Activated B cell treated with CpG ODN at 0.5 μM for 24 hours (primary cell): ENCODE measurements at regions not wholly inside any gene's neighbourhood (a gene's known extent, or its start where the extent isn't known, plus 50 kb on each side); places are given as distances from the start of the nearest gene placed in this dataset.

Source experiments
- ATAC-seq: fragments of 200-7000 bp; cut with Tn5 transposase; one replicate; pipeline ENCODE4 v1.10.0; 2021; ENCODE audit warnings: low read depth, mild to moderate bottlenecking, moderate library complexity
- CTCF ChIA-PET: fragments of 350-600 bp; sonication (Branson Sonifier 250); formaldehyde crosslinking; loops from one replicate; lab custom pipeline; 2021; ENCODE audit warnings: antibody characterized with exemption; lab: Charles Lee
- POLR2A ChIA-PET: fragments of 350-600 bp; sonication (Branson Sonifier 250); formaldehyde crosslinking; loops from one replicate; lab custom pipeline; 2021; ENCODE audit warnings: antibody characterized with exemption; lab: Charles Lee
- DNase-seq: peaks from one replicate; pipeline ENCODE4 v3.0.0; 2022
- H3K27ac Mint-ChIP-seq: one replicate; pipeline ENCODE4 v1.8.0; 2020; ENCODE audit warnings: mixed read lengths
- H3K27me3 Mint-ChIP-seq: one replicate; pipeline ENCODE4 v1.8.0; 2021; ENCODE audit warnings: mixed read lengths
- H3K36me3 Mint-ChIP-seq: one replicate; pipeline ENCODE4 v1.8.0; 2021; ENCODE audit warnings: low read depth, mixed read lengths
- H3K4me1 Mint-ChIP-seq: one replicate; pipeline ENCODE4 v1.8.0; 2021; ENCODE audit warnings: mixed read lengths
- H3K4me3 Mint-ChIP-seq: one replicate; pipeline ENCODE4 v1.8.0; 2020; ENCODE audit warnings: mild to moderate bottlenecking, mixed read lengths
- H3K9me3 Mint-ChIP-seq: one replicate; pipeline ENCODE4 v1.8.0; 2020; ENCODE audit warnings: mixed read lengths
- intact Hi-C: fragments of 100-400 bp; cut with micrococcal nuclease; formaldehyde crosslinking; loops from one replicate; pipeline ENCODE4 v1.15.1; 2024
- TF ChIP-seq, protein P1 (sequence below): fragments of 200-600 bp; IDR thresholded peaks from one replicate; pipeline ENCODE4 v1.8.0; 2022; ENCODE audit warnings: antibody characterized with exemption, mild to moderate bottlenecking

DNA sequence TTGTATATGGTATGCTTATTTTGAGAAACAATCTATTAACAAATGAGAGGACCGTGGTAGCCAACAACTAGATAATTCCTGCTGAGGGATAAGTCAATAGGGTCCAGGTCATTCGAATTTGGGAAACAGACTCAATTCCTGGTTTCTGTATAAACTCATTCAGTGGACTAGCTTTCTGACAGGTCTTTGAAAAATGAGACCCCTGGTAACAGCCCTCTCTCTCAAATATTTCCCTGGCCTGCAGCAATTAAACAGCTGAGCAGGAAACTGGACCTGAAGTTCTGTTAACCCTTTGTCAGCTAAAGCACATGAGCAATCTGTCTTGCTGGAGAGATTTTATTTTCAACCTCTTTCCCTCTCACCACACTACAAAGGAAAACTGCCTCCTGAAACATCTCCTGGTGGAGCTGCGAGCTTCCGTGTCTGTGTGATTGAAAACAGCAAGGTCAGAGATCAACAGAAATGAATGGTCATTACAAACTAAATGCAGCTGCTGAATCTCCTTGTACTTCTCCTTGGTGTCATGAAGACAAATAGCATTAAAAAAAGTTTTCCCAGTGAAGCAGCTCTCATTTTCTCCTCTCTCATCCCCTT is 70.3 kb upstream of the CCDC85A start:
- POLR2A ChIA-PET = no interaction called here
- TF ChIP-seq, protein P1, sequence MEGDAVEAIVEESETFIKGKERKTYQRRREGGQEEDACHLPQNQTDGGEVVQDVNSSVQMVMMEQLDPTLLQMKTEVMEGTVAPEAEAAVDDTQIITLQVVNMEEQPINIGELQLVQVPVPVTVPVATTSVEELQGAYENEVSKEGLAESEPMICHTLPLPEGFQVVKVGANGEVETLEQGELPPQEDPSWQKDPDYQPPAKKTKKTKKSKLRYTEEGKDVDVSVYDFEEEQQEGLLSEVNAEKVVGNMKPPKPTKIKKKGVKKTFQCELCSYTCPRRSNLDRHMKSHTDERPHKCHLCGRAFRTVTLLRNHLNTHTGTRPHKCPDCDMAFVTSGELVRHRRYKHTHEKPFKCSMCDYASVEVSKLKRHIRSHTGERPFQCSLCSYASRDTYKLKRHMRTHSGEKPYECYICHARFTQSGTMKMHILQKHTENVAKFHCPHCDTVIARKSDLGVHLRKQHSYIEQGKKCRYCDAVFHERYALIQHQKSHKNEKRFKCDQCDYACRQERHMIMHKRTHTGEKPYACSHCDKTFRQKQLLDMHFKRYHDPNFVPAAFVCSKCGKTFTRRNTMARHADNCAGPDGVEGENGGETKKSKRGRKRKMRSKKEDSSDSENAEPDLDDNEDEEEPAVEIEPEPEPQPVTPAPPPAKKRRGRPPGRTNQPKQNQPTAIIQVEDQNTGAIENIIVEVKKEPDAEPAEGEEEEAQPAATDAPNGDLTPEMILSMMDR = no peak
- Mint-ChIP-seq H3K4me1 (no peaks in the 10 kb centered on the region), H3K9me3 (no peaks in the 10 kb centered on the region), H3K4me3 (no peak overlapping the region), H3K27ac (no peak overlapping the region), H3K36me3 (no peaks in the 10 kb centered on the region), H3K27me3 (peaks cover 2% of the 10 kb centered on the region)
- ATAC-seq (no peak), DNase-seq (no peak)
- CTCF ChIA-PET = no interaction called here
- intact Hi-C loops = no loop called here

DNA sequence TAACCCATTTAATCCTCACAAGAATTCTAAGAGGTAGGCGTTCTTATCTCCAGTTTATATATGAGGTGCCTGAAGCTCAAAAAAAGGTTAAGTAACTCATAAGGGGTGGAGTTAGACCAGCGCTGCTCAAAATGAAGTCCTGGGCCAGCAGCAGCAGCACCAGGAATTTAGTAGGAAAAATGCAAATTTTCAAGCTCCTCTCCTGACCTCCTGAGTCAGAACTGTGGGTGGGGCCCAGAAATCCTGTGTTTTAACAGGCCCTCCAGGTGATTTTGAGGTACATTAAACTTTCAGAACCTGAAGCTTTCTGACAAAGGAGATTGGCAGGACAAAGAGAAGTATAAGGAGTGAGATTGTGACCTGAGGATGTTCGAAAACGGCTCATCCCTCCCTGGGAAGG is 66.0 kb upstream of the CCDC85A start:
- ATAC-seq (no peak), DNase-seq (no peak)
- H3K4me1 Mint-ChIP-seq = no peaks in the 10 kb centered on the region
- H3K4me3 Mint-ChIP-seq = no peak overlapping the region
- no peaks in the 10 kb centered on the region for H3K27me3 Mint-ChIP-seq
- intact Hi-C loops = no loop called here
- no peaks in the 10 kb centered on the region for H3K9me3 Mint-ChIP-seq
- no peak overlapping the region for H3K27ac Mint-ChIP-seq
- ChIA-PET CTCF (no interaction called here), POLR2A (no interaction called here)
- no peaks in the 10 kb centered on the region for H3K36me3 Mint-ChIP-seq
- TF ChIP-seq, protein P1 = no peak

DNA sequence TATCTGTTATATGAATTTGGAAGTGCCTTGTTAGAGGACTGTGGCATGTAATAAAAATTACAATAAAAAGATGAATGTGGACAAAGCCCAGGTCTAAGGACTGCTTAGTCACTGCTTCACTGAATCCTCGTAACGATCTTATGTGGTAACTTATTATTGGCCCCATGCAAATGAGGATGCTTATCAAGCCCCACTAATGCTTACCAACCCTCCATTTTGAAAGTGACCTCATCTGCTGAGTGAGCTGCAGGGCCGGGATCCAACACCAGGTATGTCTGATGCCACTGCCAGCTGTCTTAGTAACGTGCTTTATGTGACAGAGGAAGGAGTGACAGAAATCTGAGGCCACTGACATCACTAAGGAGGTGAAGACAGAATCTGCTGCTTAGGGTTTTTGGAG is 65.3 kb upstream of the CCDC85A start:
- intact Hi-C loops = no loop called here
- no peak for ATAC-seq
- TF ChIP-seq, protein P1 = no peak
- CTCF ChIA-PET = no interaction called here
- no peak for DNase-seq
- H3K36me3 Mint-ChIP-seq = no peaks in the 10 kb centered on the region
- no peaks in the 10 kb centered on the region for H3K4me1 Mint-ChIP-seq
- POLR2A ChIA-PET = no interaction called here
- no peak overlapping the region for H3K4me3 Mint-ChIP-seq
- no peaks in the 10 kb centered on the region for H3K27me3 Mint-ChIP-seq
- H3K9me3 Mint-ChIP-seq = no peaks in the 10 kb centered on the region
- H3K27ac Mint-ChIP-seq = no peak overlapping the region

DNA sequence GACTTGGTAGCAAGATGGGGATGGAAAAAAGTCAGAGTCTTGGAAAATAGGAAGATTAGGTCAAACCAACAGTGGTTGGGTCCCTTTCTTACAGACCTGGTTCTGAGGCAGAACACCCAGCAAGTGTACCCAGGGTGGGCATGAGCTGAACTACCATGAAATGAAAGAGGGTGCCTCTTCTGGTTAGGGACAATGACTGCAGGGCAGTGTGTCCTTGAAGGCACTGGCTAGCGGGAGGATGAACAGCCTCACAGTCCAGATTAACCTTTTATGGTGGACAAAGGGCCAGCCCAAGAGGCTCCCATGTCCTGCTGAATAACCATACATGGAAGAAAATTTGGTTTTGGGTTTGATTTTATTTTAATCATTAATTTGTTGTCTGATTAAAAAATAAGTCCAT is 61.8 kb upstream of the CCDC85A start:
- ChIA-PET CTCF (interaction anchor here (1.1 kb wide), 1 partner anchor 13 kb away, joined by 3 read pairs; no protein-coding TSS in a partner anchor), POLR2A (no interaction called here)
- Mint-ChIP-seq H3K27me3 (peaks cover 2% of the 10 kb centered on the region), H3K36me3 (no peaks in the 10 kb centered on the region), H3K4me3 (no peak overlapping the region), H3K27ac (no peak overlapping the region), H3K9me3 (no peaks in the 10 kb centered on the region), H3K4me1 (no peaks in the 10 kb centered on the region)
- ATAC-seq (no peak), DNase-seq (no peak)
- TF ChIP-seq, protein P1 = no peak
- intact Hi-C loops = no loop called here

DNA sequence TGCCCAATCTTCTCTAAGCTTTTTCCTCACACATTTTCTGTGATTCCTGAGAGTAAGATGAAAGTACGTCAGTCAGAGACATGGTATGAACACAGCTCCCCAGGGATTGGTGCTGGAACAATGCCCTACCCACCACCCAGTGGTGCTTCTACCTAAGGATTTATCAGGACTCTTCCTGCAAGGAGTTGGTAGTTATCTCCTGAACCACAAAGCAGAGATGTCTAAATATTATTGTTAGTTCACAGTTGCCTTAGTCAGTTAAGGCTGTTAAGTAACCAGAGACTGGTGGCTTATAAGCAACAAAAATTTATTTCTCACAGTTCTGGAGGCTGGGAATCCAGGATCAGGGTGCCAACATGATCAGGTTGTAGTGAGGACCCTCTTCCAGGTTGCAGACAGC is 60.3 kb upstream of the CCDC85A start:
- H3K27ac Mint-ChIP-seq = no peak overlapping the region
- no peak for DNase-seq
- no peaks in the 10 kb centered on the region for H3K4me1 Mint-ChIP-seq
- H3K36me3 Mint-ChIP-seq = no peaks in the 10 kb centered on the region
- H3K4me3 Mint-ChIP-seq = no peak overlapping the region
- H3K27me3 Mint-ChIP-seq = peaks cover 2% of the 10 kb centered on the region
- POLR2A ChIA-PET = no interaction called here
- CTCF ChIA-PET = no interaction called here
- no peaks in the 10 kb centered on the region for H3K9me3 Mint-ChIP-seq
- intact Hi-C loops = no loop called here
- no peak for ATAC-seq
- TF ChIP-seq, protein P1 = no peak
